ENCODE measurements at regions not wholly inside any gene's neighbourhood (a gene's known extent, or its start where the extent isn't known, plus 50 kb on each side); places are given as distances from the start of the nearest gene placed in this dataset.

DNA sequence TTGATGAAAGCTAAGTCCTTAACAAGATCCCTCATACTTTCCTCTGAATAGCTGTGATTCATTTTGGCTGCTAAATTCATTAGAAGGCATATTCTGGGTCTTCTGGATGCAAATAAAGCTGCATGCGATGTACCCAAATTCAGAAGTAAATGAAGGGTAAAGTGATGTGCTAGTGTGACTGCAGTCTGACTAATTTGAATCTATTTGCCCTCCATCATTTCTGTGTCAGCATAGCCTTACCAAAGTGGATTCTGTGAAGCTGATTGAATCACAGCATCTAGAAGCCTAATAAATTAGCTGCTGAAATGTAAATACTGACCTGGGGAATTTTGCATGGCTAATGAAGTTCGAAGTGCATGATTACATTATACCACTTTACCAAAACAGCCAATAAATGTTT lies 162.2 kb downstream of the TPH2 start:
- Histone ChIP-seq H3K79me2 (ENCODE audit: insufficient read depth, low read length) (no peaks in the 10 kb centered on the region), H3K9me3 (ENCODE audit: low read length) (no peaks in the 10 kb centered on the region), H3K36me3 (replicated peaks in 1 of 2; ENCODE audit: control insufficient read depth in 1 of 2, insufficient read depth in 2 of 2, low read length in 2 of 2) (no peaks in the 10 kb centered on the region), H3K27ac (ENCODE audit: extremely low read length, insufficient read depth, low read length) (no peak overlapping the region), H3K9ac (ENCODE audit: insufficient read depth, low read depth, low read length) (no peak overlapping the region), H4K20me1 (ENCODE audit: insufficient read depth, low read length) (no peaks in the 10 kb centered on the region), H3K4me3 (replicated peaks in 1 of 3; ENCODE audit: insufficient read depth in 1 of 3, low read depth in 2 of 3, low read length in 3 of 3) (no peak overlapping the region), H3K4me1 (ENCODE audit: insufficient read depth, low read length) (no peaks in the 10 kb centered on the region), H3K27me3 (ENCODE audit: control insufficient read depth in 1 of 2, insufficient read depth in 2 of 2, low read length in 2 of 2) (no peaks in the 10 kb centered on the region), H2AFZ (ENCODE audit: low read length) (no peak overlapping the region), H3K4me2 (ENCODE audit: low read depth, low read length) (no peak overlapping the region)
- no peak for TF ChIP-seq TRIM22 (IDR thresholded peaks at IDR 0.05)
- TF ChIP-seq FOXP4 (CRISPR knock-in tag; IDR thresholded peaks at IDR 0.05): no peak
- TF ChIP-seq PITX1 (CRISPR knock-in tag; IDR thresholded peaks at IDR 0.05): no peak
- TF ChIP-seq ZFP36L2 (CRISPR knock-in tag; IDR thresholded peaks at IDR 0.05): no peak
- TF ChIP-seq ZBTB3 (CRISPR knock-in tag; IDR thresholded peaks at IDR 0.05; ENCODE audit: borderline replicate concordance, low read depth): no peak
- ChIA-PET POLR2A (no interaction called here), CTCF (ENCODE audit: low intra/inter-chr PET ratio, low total read pairs) (no interaction called here)
- no peak for DNase-seq (ENCODE audit: low spot score)
- 0% methylated on average over 2 of the region's 2 CpGs for WGBS (ENCODE audit: low lambda C conversion rate)
- in situ Hi-C loops (cut with HindIII; ENCODE audit: extremely low pct_ligation_motif_present, low pct_unique_long_range_greater_than_20kb): no loop called here
- intact Hi-C loops (cut with micrococcal nuclease; ENCODE audit: unreplicated experiment): no loop called here
- no peak for ATAC-seq
- BruUV-seq (replicated peaks): no TSS peak
- FAIRE-seq: no peak

DNA sequence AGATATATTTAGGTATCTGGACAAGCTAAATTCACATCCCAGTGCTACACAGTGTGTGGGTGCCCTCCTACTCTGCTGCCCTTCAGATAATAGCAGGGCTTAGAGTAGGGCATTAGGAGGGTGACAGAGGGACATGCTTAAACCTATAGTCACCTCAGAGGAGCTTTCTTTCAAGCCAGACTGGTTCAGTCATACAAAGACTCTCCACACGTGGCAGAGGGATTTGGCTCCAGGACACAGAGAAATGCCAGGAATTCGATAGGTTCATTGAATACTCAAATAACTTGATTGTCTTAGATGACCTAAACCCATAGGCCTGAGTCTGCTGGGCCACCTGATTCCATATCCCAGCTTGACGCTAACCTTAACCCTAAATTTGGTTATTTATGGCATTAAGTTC lies 163.5 kb downstream of the TPH2 start:
- Histone ChIP-seq H3K4me2 (ENCODE audit: low read depth, low read length) (no peak overlapping the region), H3K4me1 (ENCODE audit: insufficient read depth, low read length) (no peaks in the 10 kb centered on the region), H3K9ac (ENCODE audit: insufficient read depth, low read depth, low read length) (no peak overlapping the region), H3K27ac (ENCODE audit: extremely low read length, insufficient read depth, low read length) (no peak overlapping the region), H3K27me3 (ENCODE audit: control insufficient read depth in 1 of 2, insufficient read depth in 2 of 2, low read length in 2 of 2) (no peaks in the 10 kb centered on the region), H3K36me3 (replicated peaks in 1 of 2; ENCODE audit: control insufficient read depth in 1 of 2, insufficient read depth in 2 of 2, low read length in 2 of 2) (no peaks in the 10 kb centered on the region), H3K79me2 (ENCODE audit: insufficient read depth, low read length) (no peaks in the 10 kb centered on the region), H3K9me3 (ENCODE audit: low read length) (no peaks in the 10 kb centered on the region), H4K20me1 (ENCODE audit: insufficient read depth, low read length) (no peaks in the 10 kb centered on the region), H3K4me3 (replicated peaks in 1 of 3; ENCODE audit: insufficient read depth in 1 of 3, low read depth in 2 of 3, low read length in 3 of 3) (no peak overlapping the region), H2AFZ (ENCODE audit: low read length) (no peak overlapping the region)
- in situ Hi-C loops (cut with HindIII; ENCODE audit: extremely low pct_ligation_motif_present, low pct_unique_long_range_greater_than_20kb) (no loop called here), intact Hi-C loops (cut with micrococcal nuclease; ENCODE audit: unreplicated experiment) (no loop called here)
- ChIA-PET POLR2A (no interaction called here), CTCF (ENCODE audit: low intra/inter-chr PET ratio, low total read pairs) (no interaction called here)
- BruUV-seq (replicated peaks): no TSS peak
- no peak for FAIRE-seq
- WGBS (ENCODE audit: low lambda C conversion rate): 0% methylated on average over 3 of the region's 3 CpGs
- no peak for ATAC-seq
- no peak for DNase-seq (ENCODE audit: low spot score)
- TF ChIP-seq ZNF24 (IDR thresholded peaks at IDR 0.05) (no peak), FOXJ3 (CRISPR knock-in tag; IDR thresholded peaks at IDR 0.05; ENCODE audit: borderline replicate concordance) (no peak), HIVEP1 (CRISPR knock-in tag; IDR thresholded peaks at IDR 0.05) (no peak), AFF4 (CRISPR knock-in tag; IDR thresholded peaks at IDR 0.05) (no peak), NCOR1 (IDR thresholded peaks at IDR 0.05; ENCODE audit: borderline replicate concordance, low read length) (no peak), KLF16 (CRISPR knock-in tag; IDR thresholded peaks at IDR 0.05) (no peak), SMARCC2 (IDR thresholded peaks at IDR 0.05) (no peak), ZSCAN29 (CRISPR knock-in tag; conservative IDR thresholded peaks at IDR 0.05) (no peak)

All from HepG2 (cell line).